Body of pancreas (tissue), 4 donors: ENCODE measurements at regions not wholly inside any gene's neighbourhood (a gene's known extent, or its start where the extent isn't known, plus 50 kb on each side); places are given as distances from the start of the nearest gene placed in this dataset.

Experiments
- ATAC-seq: fragments of 150-250 bp; one replicate; pipeline ENCODE4 v1.9.1; 2016
- DNase-seq, 4 donors: peaks; one replicate each; pipeline ENCODE4 v3.0.0-alpha.2; 2019
- H3K27ac ChIP-seq, 4 donors: fragments of 200-600 bp; sonication (generic); 1 replicate in 3 of 4; 2 replicates in 1 of 4; pipeline versions ENCODE4 v1.5.1 to v1.6.1; 2016 to 2019; ENCODE audit warnings: mild to moderate bottlenecking in 1 of 4, mixed read lengths in 1 of 4, moderate library complexity in 1 of 4
- H3K27me3 ChIP-seq, 2 donors: fragments of 200-600 bp; sonication (generic); one replicate each; pipeline ENCODE4 v1.6.0; 2016; ENCODE audit warnings: mild to moderate bottlenecking in 1 of 2
- H3K36me3 ChIP-seq, 2 donors: fragments of 200-600 bp; sonication (generic); replicated peaks in 1 of 2; 2 replicates each; pipeline ENCODE4 v1.5.1; 2016; ENCODE audit warnings: low read depth in 2 of 2; ENCODE audit not compliant: insufficient read depth in 1 of 2
- H3K4me1 ChIP-seq: fragments of 200-600 bp; sonication (generic); one replicate; pipeline ENCODE4 v1.6.0; 2016
- H3K4me3 ChIP-seq, 2 donors: fragments of 200-600 bp; sonication (generic); 1 replicate in 1 of 2; 2 replicates in 1 of 2; pipeline ENCODE4 v1.5.1; 2016 to 2019
- H3K9me3 ChIP-seq, 3 donors: fragments of 200-600 bp; sonication (generic); 1 replicate in 2 of 3; 2 replicates in 1 of 3; pipeline ENCODE4 v1.5.1; 2016
- POLR2A ChIP-seq, 3 donors: fragments of 450-650 bp; IDR thresholded peaks; one replicate each; pipeline ENCODE4 v1.6.1; 2016; ENCODE audit warnings: antibody characterized with exemption in 3 of 3, mild to moderate bottlenecking in 2 of 3
- WGBS, 2 donors: methylation state at CpG; one replicate each; pipeline ENCODE4 v1.1.5; 2017; 5-methylcytosine and 5-hydroxymethylcytosine counted together
- intact Hi-C: fragments of 100-400 bp; cut with DNase I; formaldehyde crosslinking; loops from one replicate; pipeline ENCODE4 v1.15.1; 2023
- TF ChIP-seq, protein P1 (sequence below), 7 experiments: fragments of 450-650 bp in 4 of 7; fragments of 200-600 bp in 3 of 7; sonication (generic) in 3 of 7; IDR thresholded peaks; one replicate each; pipeline ENCODE4 v1.5.1; 2016 to 2019; ENCODE audit warnings: antibody characterized with exemption in 7 of 7

DNA sequence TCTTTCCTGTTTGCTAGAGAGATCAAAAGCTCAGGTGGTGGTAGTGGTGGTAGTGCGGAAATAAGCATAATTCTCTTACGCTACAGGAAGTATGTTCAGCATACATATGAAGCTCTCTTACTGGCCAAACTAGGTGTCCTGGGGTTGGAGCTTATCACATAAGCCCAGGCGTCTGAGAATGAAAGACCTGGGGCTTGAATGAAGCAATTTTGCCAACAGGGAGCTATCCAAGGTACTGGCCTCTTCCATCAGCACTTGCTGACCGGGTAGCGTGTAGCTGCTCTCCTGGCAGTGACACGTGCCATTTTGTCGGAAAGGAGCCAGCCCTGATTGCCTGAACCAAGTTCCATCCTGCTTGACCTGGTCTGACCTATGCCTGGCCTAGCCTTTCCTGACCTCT lies 65.9 kb upstream of the HPF1 start:
- H3K4me3 ChIP-seq = no peak overlapping the region
- intact Hi-C loops = no loop called here
- ATAC-seq = no peak
- TF ChIP-seq POLR2A (IDR thresholded peaks at IDR 0.05) = no peak
- TF ChIP-seq, protein P1, sequence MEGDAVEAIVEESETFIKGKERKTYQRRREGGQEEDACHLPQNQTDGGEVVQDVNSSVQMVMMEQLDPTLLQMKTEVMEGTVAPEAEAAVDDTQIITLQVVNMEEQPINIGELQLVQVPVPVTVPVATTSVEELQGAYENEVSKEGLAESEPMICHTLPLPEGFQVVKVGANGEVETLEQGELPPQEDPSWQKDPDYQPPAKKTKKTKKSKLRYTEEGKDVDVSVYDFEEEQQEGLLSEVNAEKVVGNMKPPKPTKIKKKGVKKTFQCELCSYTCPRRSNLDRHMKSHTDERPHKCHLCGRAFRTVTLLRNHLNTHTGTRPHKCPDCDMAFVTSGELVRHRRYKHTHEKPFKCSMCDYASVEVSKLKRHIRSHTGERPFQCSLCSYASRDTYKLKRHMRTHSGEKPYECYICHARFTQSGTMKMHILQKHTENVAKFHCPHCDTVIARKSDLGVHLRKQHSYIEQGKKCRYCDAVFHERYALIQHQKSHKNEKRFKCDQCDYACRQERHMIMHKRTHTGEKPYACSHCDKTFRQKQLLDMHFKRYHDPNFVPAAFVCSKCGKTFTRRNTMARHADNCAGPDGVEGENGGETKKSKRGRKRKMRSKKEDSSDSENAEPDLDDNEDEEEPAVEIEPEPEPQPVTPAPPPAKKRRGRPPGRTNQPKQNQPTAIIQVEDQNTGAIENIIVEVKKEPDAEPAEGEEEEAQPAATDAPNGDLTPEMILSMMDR (IDR thresholded peaks at IDR 0.05) = no peak
- 16 to 38% methylated on average over 6 to 7 of the region's 7 CpGs for WGBS, 2 donors
- H3K4me1 ChIP-seq = no peaks in the 10 kb centered on the region
- H3K36me3 ChIP-seq = no peaks in the 10 kb centered on the region
- H3K9me3 ChIP-seq = no peaks in the 10 kb centered on the region
- peak; percentile 25 to 48 (median 30) for DNase-seq
- no peak overlapping the region for H3K27ac ChIP-seq
- no peaks in the 10 kb centered on the region for H3K27me3 ChIP-seq

DNA sequence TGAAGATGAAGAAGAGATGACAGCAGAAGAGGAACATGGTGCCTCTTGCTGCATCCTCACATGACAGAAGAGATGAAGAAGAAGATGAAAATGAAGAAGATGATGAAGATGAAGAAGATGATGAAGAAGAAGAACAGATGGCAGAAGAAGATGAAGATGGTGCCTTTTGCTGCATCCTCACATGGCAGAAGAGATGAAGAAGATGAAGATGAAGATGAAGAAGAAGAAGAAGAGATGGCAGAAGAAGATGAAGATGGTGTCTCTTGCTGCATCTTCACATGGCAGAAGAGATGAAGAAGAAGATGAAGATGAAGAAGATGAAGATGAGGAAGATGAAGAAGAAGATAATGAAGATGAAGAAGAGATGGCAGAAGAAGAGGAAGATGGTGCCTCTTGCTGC lies 63.7 kb upstream of the HPF1 start:
- DNase-seq (no peak), ATAC-seq (no peak)
- Histone ChIP-seq H3K27me3 (no peaks in the 10 kb centered on the region), H3K36me3 (no peaks in the 10 kb centered on the region), H3K4me1 (no peaks in the 10 kb centered on the region), H3K9me3 (no peaks in the 10 kb centered on the region), H3K4me3 (no peak overlapping the region), H3K27ac (no peak overlapping the region)
- intact Hi-C loops = no loop called here
- TF ChIP-seq, protein P1 (IDR thresholded peaks at IDR 0.05) = no peak
- no peak for TF ChIP-seq POLR2A (IDR thresholded peaks at IDR 0.05)

DNA sequence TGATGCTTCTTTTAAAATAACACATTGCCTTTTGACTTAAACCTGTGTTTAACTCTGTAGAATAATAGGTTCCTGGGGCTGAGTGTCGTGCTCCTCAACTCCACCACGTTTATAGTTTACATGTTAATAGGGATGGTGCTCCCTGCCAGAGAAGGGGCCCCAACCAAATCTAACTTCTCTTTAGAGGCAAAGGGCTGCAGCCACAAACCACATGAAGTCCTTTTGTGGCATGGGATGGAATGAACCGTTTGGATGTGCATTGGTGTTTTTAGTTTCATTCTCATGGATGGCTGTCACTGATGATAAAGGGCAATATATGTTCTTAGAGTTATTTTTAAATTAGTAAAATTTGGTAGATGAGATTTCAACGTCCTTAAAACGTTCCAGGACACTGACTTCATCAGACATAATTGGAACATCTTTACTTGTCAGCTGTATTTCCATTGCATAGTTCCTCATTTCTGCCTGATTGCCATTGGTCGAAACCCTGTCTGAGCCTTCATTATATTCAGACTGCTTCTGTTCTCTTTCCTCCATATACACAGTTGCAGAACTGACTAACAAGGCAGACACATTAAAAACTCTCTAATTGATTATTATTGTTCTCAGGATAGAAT lies 60.4 kb upstream of the HPF1 start:
- ATAC-seq (no peak), DNase-seq (no peak)
- intact Hi-C loops = no loop called here
- Histone ChIP-seq H3K4me1 (no peaks in the 10 kb centered on the region), H3K9me3 (no peaks in the 10 kb centered on the region), H3K4me3 (no peak overlapping the region), H3K27me3 (no peaks in the 10 kb centered on the region), H3K27ac (no peak overlapping the region), H3K36me3 (no peaks in the 10 kb centered on the region)
- TF ChIP-seq POLR2A (IDR thresholded peaks at IDR 0.05) = no peak
- TF ChIP-seq, protein P1 (IDR thresholded peaks at IDR 0.05) = no peak
- WGBS, 2 donors = 29 to 41% methylated on average over 6 of the region's 6 CpGs

DNA sequence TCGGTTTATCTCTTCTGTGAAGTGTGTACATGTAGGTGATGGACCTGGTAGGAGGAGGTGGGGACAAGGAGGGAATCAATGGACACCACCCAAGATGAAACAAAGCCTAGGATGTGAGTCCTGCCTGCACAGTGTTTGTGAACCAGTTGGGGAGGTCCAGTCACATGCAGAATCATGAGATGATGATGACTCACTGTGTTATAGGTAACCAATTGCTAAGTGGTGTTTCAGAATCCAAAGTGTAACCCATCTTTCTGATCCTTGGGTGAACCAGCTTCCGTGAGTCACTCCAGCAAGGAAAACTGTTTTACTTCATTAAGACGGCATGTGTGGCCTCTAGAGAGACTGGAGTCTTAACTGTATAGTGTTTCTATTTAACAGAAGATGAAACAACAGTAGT lies 57.9 kb upstream of the HPF1 start:
- no peak for TF ChIP-seq POLR2A (IDR thresholded peaks at IDR 0.05)
- TF ChIP-seq, protein P1 (IDR thresholded peaks at IDR 0.05) = no peak
- Histone ChIP-seq H3K27me3 (no peaks in the 10 kb centered on the region), H3K27ac (no peak overlapping the region), H3K4me1 (no peaks in the 10 kb centered on the region), H3K4me3 (no peak overlapping the region), H3K36me3 (no peaks in the 10 kb centered on the region), H3K9me3 (no peaks in the 10 kb centered on the region)
- intact Hi-C loops = no loop called here
- WGBS, 2 donors = 47 to 50% methylated on average over 3 of the region's 3 CpGs
- DNase-seq (no peak), ATAC-seq (no peak)

DNA sequence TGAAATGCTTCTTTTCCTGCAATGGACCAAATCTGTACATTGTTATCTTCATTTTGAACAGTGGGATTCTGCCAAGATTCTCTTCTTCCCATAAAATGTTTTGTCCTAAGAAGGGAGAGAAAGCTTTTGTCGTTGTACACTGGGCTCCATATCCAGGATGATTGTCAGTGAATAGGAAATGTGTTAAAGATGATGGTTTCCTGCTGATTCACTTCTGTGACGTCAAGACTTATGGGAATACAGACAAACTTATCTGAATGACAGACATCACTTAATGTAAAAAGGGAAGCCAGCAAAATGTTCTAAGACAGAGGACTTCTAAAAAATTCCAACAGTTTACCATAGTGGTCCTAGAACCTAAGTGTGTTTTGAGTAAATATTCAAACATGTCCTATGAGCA lies 53.7 kb upstream of the HPF1 start:
- no peak for TF ChIP-seq POLR2A (IDR thresholded peaks at IDR 0.05)
- TF ChIP-seq, protein P1 (IDR thresholded peaks at IDR 0.05) = no peak
- DNase-seq (no peak), ATAC-seq (no peak)
- H3K27ac ChIP-seq = no peak overlapping the region
- no peaks in the 10 kb centered on the region for H3K4me1 ChIP-seq
- H3K9me3 ChIP-seq = no peaks in the 10 kb centered on the region
- WGBS, 2 donors = 26 to 42% methylated on average over 2 of the region's 2 CpGs
- H3K4me3 ChIP-seq = no peak overlapping the region
- no peaks in the 10 kb centered on the region for H3K36me3 ChIP-seq
- intact Hi-C loops = no loop called here
- no peaks in the 10 kb centered on the region for H3K27me3 ChIP-seq
